SH-SY5Y (cell line): ENCODE measurements at regions not wholly inside any gene's neighbourhood (a gene's known extent, or its start where the extent isn't known, plus 50 kb on each side); places are given as distances from the start of the nearest gene placed in this dataset.

Source experiments
- GATA2 ChIP-seq: IDR thresholded peaks from 2 replicates; pipeline ENCODE4 v1.6.1; 2011; ENCODE audit warnings: mild to moderate bottlenecking, low read depth, low read length
- GATA3 ChIP-seq: IDR thresholded peaks from 2 replicates; pipeline ENCODE4 v1.6.1; 2011; ENCODE audit warnings: low read depth, mild to moderate bottlenecking, low read length, moderate library complexity

- TF ChIP-seq GATA3 = no peak
- no peak for TF ChIP-seq GATA2
Observed at GRCh38 chr7:25860275-25861163, 291.5 kb upstream of the NFE2L3 start.

DNA sequence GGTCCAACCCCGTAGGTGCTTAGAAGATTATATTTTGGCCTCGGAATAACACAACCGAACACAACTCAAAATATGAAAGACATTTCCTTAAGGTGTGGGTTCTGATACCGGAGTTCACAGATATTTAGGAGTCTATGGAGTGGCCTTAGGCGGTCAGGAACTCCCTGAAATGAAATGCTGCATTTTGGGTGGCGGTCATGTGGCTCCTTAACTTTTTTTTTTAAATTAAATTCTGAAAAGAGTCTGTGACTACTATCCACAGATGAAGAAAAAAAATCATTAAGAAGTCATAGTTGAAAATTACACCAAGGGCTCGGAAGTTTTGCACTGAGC lies 290.9 kb upstream of the NFE2L3 start:
- TF ChIP-seq GATA3 (no peak), GATA2 (no peak)

DNA sequence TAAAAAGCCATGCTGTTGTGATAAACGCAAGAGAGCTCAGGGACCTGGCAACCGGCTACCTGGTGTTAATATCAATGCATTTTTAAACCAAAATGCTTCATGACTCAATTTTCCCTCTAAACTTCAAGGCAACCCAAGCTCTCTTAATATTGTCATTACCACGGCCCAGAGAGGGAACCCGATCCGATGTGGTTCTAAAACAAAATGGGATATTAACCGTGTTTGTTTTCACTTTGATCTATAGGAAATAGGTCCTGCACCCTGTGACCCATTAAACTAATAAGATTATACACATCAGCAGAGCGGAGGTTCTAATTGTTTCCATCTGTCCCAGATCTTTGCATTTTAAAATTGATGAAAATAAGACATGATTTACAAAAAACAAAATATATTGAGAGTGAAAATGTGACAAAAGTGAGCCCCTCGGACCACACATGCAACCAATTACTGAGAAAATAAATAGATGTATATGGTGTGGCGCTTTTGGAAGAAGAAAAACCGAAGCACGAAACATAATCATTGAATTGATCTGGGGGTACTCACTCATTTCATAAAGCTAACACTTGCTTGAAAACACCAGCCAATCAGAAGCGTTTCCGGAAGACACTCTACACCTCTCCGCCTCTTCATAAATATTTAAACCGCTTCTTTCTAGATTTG lies 290.3 kb upstream of the NFE2L3 start:
- TF ChIP-seq GATA3 (no peak), GATA2 (no peak)

GRCh38 chr7:25862261-25863004 lies 289.6 kb upstream of the NFE2L3 start:
- TF ChIP-seq GATA3 (no peak), GATA2 (no peak; the same call in 1 of the 2 replicates)

- TF ChIP-seq GATA2 (no peak), GATA3 (no peak)
Observed at GRCh38 chr7:25863005-25863728, 288.8 kb upstream of the NFE2L3 start.

- TF ChIP-seq GATA2 = no peak
- no peak for TF ChIP-seq GATA3
Observed at GRCh38 chr7:25863729-25864110, 288.3 kb upstream of the NFE2L3 start.

DNA sequence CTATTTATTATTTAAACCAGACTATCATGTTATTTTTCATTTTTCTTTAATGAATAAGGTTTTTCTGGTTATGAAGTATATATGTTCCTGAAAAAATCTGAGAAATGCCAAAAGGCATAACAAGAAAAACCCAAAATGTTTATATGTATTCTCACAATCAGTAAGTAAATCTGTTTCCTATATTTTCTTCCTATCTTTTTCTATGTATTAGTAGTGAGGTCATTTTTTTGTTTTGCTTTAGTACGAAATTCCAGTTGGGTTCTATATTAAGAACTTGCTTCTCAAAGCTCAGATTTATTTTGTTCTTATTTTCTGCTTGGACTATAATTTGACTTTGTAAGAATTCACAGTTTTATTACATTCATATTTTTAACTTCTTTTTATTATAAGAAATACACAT lies 287.5 kb upstream of the NFE2L3 start:
- TF ChIP-seq GATA2 = no peak
- TF ChIP-seq GATA3 = no peak

GRCh38 chr7:25864943-25865751 lies 286.9 kb upstream of the NFE2L3 start:
- TF ChIP-seq GATA2 = no peak
- no peak for TF ChIP-seq GATA3

GRCh38 chr7:25868509-25868908 lies 283.5 kb upstream of the NFE2L3 start:
- TF ChIP-seq GATA3 = no peak
- TF ChIP-seq GATA2 = no peak

DNA sequence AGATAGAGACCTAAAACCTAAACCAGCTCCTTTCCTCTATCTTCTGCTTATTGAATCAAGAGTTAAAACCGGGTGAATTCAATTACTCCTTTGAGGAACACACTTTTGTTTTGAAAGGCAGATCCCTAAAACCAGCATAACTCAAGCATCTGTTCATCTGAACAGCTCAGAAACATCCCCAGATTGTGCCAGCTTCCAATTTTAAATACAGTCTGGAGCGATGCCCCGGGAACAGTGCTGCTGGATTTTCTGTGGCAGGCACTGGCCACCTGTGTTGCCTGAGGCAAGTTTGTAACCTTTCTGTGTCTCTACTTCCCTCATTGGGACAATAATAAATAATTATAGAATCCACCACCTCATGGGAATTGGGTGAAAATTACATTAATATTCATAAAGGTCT lies 281.4 kb upstream of the NFE2L3 start:
- TF ChIP-seq GATA2 = no peak
- TF ChIP-seq GATA3 = no peak

DNA sequence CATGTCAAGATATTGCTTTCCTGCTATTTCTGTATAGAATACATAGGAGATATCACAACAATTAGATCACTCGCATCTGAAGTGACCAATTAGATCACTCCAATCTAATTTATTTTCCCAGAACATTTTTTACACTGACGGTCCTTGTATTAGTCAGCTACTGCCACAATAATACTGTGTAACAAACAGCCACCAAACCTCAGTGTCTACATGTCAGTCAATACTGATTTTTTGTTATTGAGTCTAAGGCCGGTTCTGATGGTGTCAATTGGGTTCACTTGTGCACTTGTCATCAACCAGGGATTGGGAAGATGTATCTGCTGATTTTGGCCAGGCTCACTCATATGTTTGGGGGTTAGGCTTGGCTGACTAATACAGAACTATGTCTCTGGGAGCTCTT lies 275.9 kb upstream of the NFE2L3 start:
- TF ChIP-seq GATA3 = no peak
- TF ChIP-seq GATA2 = no peak

- TF ChIP-seq GATA3 (no peak), GATA2 (no peak)
Observed at GRCh38 chr7:25877802-25878789, 273.9 kb upstream of the NFE2L3 start.

GRCh38 chr7:25879799-25880198 lies 272.2 kb upstream of the NFE2L3 start:
- no peak for TF ChIP-seq GATA3
- no peak for TF ChIP-seq GATA2
